ENCODE measurements at regions not wholly inside any gene's neighbourhood (a gene's known extent, or its start where the extent isn't known, plus 50 kb on each side); places are given as distances from the start of the nearest gene placed in this dataset.

- H3K27me3 Mint-ChIP-seq (ENCODE audit: low read depth), result no peaks in the 10 kb centered on the region
- no peak for DNase-seq (ENCODE audit: low spot score)
- H3K4me3 Mint-ChIP-seq (ENCODE audit: unreplicated experiment), result no peak overlapping the region
- no peaks in the 10 kb centered on the region for H3K36me3 Mint-ChIP-seq (ENCODE audit: low read depth)
- TF ChIP-seq, protein P1, sequence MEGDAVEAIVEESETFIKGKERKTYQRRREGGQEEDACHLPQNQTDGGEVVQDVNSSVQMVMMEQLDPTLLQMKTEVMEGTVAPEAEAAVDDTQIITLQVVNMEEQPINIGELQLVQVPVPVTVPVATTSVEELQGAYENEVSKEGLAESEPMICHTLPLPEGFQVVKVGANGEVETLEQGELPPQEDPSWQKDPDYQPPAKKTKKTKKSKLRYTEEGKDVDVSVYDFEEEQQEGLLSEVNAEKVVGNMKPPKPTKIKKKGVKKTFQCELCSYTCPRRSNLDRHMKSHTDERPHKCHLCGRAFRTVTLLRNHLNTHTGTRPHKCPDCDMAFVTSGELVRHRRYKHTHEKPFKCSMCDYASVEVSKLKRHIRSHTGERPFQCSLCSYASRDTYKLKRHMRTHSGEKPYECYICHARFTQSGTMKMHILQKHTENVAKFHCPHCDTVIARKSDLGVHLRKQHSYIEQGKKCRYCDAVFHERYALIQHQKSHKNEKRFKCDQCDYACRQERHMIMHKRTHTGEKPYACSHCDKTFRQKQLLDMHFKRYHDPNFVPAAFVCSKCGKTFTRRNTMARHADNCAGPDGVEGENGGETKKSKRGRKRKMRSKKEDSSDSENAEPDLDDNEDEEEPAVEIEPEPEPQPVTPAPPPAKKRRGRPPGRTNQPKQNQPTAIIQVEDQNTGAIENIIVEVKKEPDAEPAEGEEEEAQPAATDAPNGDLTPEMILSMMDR (IDR thresholded peaks at IDR 0.05), result no peak
- no peak overlapping the region for H3K27ac Mint-ChIP-seq (ENCODE audit: unreplicated experiment)
- peaks cover 10% of the 10 kb centered on the region for H3K4me1 Mint-ChIP-seq (ENCODE audit: low read depth)
- peaks cover 4% of the 10 kb centered on the region for H3K9me3 Mint-ChIP-seq (ENCODE audit: low read depth)
Measured at GRCh38 chr18:29174891-29175290, 998.0 kb upstream of the CDH2 start.

- Mint-ChIP-seq H3K4me3 (ENCODE audit: unreplicated experiment) (no peak overlapping the region), H3K27ac (ENCODE audit: unreplicated experiment) (no peak overlapping the region)
Measured at GRCh38 chr18:29172756-29173067, 995.8 kb upstream of the CDH2 start.

GRCh38 chr18:29171892-29172755 is 995.2 kb upstream of the CDH2 start:
- no peak for DNase-seq (ENCODE audit: low spot score)
- H3K27me3 Mint-ChIP-seq (ENCODE audit: low read depth), result no peaks in the 10 kb centered on the region
- H3K27ac Mint-ChIP-seq (ENCODE audit: unreplicated experiment), result no peak overlapping the region
- H3K36me3 Mint-ChIP-seq (ENCODE audit: low read depth), result peaks cover 3% of the 10 kb centered on the region
- H3K4me1 Mint-ChIP-seq (ENCODE audit: low read depth), result peaks cover 10% of the 10 kb centered on the region
- peaks cover 21% of the 10 kb centered on the region for H3K9me3 Mint-ChIP-seq (ENCODE audit: low read depth)
- no peak overlapping the region for H3K4me3 Mint-ChIP-seq (ENCODE audit: unreplicated experiment)
- TF ChIP-seq, protein P1 (IDR thresholded peaks at IDR 0.05), result no peak

More at GRCh38 chr18:29172756-29173067, 995.8 kb upstream of the CDH2 start:
- H3K36me3 Mint-ChIP-seq (ENCODE audit: low read depth), result peaks cover 3% of the 10 kb centered on the region
- H3K4me1 Mint-ChIP-seq (ENCODE audit: low read depth), result peaks cover 10% of the 10 kb centered on the region
- DNase-seq (ENCODE audit: low spot score), result no peak
- TF ChIP-seq, protein P1 (IDR thresholded peaks at IDR 0.05), result no peak
- H3K27me3 Mint-ChIP-seq (ENCODE audit: low read depth), result no peaks in the 10 kb centered on the region
- peaks cover 16% of the 10 kb centered on the region for H3K9me3 Mint-ChIP-seq (ENCODE audit: low read depth)

DNA sequence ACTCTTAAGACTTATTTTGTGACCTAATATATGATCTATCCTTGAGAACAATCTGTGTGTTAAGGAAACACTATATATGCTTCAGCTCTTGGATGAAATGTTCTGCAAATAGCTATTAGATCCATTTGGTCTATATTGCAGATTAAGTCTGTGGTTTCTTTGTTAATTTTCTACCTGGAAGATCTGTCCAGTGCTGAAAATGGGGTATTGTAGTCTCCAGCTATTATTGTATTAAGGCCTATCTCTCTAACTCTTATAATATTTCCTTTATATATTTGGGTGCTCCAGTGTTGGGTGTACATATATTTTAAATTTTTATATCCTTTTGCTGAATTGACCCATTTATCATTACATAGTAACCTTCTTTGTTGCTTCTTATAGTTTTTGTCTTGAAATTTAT is 992.7 kb upstream of the CDH2 start:
- H3K36me3 Mint-ChIP-seq (ENCODE audit: low read depth), result peaks cover 3% of the 10 kb centered on the region
- no peaks in the 10 kb centered on the region for H3K27me3 Mint-ChIP-seq (ENCODE audit: low read depth)
- TF ChIP-seq, protein P1 (IDR thresholded peaks at IDR 0.05), result no peak
- H3K4me1 Mint-ChIP-seq (ENCODE audit: low read depth), result peaks cover 23% of the 10 kb centered on the region
- peaks cover 30% of the 10 kb centered on the region for H3K9me3 Mint-ChIP-seq (ENCODE audit: low read depth)
- no peak overlapping the region for H3K27ac Mint-ChIP-seq (ENCODE audit: unreplicated experiment)
- no peak for DNase-seq (ENCODE audit: low spot score)
- no peak overlapping the region for H3K4me3 Mint-ChIP-seq (ENCODE audit: unreplicated experiment)

DNA sequence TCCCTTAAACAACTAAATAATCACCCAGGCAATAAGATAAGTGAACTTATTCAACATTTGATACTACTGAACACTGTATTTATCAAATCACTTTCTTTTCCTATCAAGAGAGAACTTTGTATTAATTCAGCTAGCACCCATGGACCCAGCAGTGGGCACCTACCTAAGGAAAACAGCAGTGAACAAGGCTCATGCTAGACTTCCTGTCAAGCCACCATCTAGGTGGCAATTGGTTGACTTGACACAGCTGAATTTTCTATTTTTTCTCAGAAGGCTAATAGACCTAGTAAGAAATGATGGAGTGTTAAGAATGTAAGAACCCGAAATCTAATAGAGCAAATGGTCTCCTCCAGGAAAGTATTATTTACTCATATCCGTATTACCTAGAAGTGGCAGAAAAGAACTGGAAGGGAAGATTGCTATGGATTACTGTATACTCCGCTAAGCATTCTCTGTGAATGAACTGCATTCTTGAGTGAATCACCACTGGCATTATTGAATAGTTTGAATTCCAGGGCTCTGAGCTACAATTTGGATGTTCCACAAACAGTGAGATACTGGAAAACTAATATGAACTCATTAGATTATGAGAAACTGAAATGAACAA is 988.2 kb upstream of the CDH2 start:
- H3K9me3 Mint-ChIP-seq (ENCODE audit: low read depth), result peaks cover 28% of the 10 kb centered on the region
- H3K27me3 Mint-ChIP-seq (ENCODE audit: low read depth), result no peaks in the 10 kb centered on the region
- H3K36me3 Mint-ChIP-seq (ENCODE audit: low read depth), result peaks cover 3% of the 10 kb centered on the region
- TF ChIP-seq, protein P1 (IDR thresholded peaks at IDR 0.05), result no peak
- peak overlapping the region; percentile 94 for H3K27ac Mint-ChIP-seq (ENCODE audit: unreplicated experiment)
- H3K4me1 Mint-ChIP-seq (ENCODE audit: low read depth), result peaks cover 51% of the 10 kb centered on the region
- H3K4me3 Mint-ChIP-seq (ENCODE audit: unreplicated experiment), result no peak overlapping the region
- DNase-seq (ENCODE audit: low spot score), result no peak
